H4 (cell line): ENCODE measurements at regions not wholly inside any gene's neighbourhood (a gene's known extent, or its start where the extent isn't known, plus 50 kb on each side); places are given as distances from the start of the nearest gene placed in this dataset.

Source experiments
- DNase-seq: peaks from one replicate; pipeline ENCODE4 v3.0.0-alpha.2; 2015; ENCODE audit warnings: low spot score

DNA sequence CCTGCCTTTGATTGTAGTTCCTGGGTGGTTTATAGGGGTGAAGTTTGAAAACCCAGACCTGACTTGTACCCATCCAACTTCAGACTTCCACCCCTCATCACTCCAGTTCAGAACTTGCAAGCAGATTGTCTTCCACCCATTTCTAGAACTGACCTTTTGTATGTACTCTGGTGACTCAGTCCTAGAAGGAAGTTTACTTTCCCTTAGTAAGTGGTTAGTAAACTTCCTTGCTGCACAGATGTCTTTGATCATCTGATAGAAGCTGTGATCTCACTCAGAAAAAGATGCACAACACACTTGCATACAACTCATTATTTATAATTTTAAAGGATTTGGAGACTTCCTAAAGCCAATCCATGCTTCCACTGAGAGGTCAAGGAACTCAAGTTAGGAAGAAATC lies 368.0 kb downstream of the MFSD1 start:
- peak; percentile 80 for DNase-seq

DNA sequence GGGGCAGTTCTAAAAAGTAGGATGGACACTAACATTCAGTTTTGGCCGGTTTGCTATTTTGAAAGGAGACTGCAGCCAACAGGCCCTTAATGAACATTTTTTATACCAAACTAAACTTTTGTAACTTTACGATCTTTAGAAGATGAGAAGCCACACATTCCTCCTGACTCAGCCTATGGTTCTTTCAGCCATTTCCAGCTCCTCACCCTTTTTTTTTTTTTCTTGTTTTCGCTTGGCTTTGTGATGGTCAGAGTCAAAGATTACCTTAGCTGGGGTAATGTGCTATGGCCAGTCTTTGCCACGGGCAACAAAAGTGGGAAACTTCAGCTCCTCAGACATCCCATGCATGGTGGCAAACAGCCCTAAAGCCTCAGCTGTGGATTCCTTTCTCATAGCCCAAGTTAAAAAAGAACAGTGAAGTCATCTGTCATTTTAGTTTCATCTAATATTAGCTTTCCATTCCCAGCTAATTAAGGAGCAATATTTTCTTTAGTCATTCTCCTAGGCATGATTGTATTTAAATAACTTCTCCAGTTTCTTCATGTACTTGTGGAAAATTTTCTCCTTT lies 368.7 kb downstream of the MFSD1 start:
- DNase-seq = no peak

DNA sequence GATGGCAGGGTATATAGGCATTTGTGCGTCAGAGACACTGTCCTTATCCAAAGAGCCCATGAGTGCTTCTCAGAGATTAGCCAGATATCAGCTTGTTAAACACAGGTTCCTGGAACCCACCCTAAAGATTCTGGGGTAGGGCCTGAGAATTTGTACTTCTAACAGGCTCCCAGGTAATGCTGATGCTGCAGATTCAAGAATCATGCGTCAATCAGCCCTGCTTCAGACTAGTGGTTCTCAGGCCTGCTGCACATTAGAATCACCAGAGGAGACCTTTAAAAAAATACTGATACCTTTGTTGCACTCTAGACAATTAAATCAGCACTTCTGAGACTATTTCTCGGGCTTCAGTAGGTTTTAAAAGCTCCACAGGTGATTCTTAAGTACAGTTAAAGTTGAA lies 369.5 kb downstream of the MFSD1 start:
- no peak for DNase-seq

DNA sequence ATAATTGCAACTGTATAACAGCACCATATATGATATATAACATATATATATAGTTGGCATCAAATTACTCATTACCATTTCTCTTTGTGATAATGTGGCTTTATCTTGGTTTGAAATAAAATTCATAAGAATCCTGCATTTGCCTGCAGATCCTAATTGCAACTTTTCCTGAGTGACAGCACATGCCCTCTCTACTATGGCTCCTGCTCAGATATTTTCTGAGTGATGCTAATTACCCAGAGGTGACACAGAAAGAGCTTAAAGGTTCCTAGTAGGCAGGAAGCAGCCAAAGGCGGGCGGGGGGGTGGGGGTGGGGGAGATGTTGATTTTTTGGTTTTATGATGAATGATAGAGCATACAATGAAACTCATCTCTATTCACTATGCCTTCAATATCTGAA lies 370.6 kb downstream of the MFSD1 start:
- DNase-seq = no peak

DNA sequence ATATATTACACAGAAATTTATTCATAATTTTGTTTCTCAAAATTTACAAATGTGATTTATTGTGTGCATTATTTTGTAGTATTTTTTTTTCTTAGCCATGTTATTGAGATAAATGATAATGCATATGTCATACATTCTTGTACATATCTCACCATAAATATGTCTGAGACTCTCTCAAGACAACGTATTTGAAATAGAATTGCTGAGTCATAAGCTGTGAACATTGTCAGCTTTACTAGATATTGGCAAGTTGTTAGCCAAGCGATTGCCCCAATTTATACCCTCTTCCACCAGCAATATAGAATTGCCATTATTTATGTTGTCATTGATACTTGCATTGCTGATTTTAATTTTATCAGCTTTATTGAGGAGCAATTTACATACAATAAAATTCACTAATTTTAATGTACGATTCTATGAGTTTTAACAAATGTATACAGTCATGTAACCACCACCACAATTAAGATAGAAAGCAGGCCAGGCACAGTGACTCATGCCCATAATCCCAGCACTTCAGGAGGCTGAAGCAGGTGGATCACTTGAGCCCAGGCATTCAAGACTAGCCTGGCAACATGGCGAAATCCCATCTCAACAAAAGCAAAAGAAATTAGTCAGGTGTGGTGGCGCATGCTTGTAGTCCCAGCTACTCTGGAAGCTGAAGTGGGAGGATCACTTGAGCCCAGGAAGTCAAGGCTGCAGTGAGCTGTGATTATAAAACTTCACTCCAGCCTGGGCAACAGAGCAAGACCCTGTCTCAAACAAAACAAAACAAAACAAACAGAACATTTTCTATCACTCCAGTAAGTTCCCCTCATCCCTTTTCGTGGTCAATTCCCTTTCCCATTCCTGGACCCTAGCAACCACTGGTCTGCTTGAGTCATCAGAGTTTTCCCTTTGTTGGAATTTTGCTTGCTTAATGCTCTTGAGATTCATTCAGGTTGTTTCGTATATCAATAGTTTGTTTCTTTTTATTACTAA lies 373.1 kb downstream of the MFSD1 start:
- peak; percentile 57 for DNase-seq

DNA sequence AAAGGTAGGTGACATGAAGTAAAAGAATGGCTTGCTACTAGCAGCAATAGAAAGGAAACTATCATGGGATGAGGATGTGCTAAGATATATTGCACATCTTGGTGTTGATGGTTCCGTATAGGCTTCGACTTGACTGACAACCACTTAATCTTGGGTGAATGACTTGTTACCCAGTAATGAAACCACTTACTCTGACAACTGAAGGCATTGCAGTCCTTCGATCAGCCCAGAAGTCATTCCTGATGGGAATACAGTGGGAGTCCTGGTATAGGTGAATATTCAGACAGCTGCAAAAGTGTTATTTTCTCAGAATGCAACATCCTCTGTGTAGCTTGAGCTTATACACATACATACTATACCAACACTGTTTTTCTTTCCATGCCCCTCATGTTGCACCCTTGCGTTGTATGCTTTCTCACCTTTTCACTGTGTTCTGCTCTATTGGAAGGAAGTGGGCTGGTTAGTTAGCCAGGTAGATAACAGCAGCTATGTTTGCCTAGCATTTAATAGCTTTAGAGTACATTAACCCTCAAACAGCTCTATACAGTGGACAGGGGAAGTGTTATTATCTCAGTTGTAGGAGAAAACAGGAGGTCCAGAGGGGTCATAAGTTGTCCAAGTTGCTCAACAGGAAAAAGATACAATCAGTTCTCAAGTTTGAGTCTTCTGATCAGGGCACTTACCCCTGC lies 376.5 kb downstream of the MFSD1 start:
- no peak for DNase-seq

DNA sequence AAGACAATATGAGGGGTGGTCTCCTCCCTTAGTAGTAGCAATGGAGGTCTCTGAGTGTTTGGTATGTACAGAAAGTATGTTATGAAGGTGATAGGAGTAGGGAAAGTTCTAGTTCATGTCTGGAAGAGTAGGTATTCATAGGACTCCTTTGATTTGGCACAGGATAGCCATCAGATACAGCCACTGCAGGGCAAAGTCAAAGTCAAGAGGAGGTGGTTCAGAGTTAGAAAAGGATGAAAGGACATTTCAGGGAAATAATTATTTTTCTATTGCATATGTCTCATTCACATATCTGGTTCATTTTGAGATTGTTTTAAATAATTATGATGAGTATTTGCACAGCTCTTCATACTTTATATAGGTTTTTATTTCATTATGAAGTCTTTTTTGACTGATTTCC lies 381.1 kb downstream of the MFSD1 start:
- no peak for DNase-seq

DNA sequence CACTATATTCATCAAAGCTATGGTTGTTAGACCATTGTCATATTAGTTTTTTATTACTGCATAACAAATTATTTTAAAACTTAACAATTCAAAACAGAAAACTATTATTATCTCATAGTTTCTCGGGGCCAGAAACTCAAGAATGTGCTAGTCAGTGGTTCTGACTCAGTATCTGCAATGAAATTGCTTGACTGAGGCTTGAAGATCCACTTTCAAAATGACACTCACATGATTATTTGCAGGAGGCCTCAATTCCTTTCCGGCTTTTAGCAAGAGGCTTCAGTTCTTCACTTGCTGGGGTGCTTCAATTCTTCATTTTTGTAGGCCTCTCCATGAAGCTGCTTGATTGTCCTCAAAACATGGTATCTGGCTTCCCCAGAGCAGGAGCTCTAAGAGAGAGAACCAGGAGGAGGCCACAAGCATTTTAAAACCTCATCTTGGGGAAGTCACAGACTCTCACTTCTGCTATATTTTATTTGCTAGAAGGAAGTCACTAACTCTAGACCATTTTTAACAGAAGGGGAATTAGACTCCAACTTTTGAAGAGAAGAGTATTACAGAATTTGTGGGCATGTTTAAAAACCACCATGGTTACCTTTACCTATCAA lies 383.7 kb downstream of the MFSD1 start:
- DNase-seq = no peak

DNA sequence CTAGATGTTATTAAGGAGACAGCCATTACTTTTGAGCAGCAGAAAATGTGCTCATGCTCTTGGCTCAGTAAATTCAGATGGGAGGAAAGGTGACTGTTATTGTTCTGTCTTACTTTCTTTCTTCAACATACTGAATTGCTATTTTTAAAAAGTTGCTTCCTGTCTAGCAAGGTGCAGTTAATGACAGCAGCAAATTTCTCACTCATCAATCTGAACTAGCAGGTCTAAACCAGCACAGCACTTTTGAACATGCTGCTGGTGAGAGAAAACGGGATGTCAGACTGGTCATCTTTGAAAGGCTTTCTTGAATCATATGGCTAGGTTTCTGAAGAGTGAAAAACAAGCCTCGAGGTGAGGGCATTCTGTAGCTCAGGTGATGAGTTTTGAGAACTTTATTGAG lies 384.7 kb downstream of the MFSD1 start:
- no peak for DNase-seq

DNA sequence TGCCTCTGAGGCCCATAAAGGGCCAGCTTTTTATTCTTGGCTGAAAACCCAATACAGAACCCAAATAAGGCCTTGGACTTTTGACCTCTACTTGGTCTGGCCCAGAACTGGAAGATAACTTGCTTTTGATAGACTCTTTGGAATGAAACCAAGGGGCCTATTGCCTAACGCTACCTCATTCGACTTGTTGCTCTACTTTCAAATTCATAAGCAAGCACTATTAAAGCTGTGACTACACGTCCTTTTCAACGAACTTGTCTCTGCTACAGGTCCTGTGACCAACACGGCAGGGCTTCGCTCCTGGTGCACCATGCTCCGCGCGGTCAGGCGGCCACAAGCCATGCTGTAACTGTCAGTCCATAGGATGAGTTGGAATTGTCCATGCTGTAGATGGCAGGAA lies 385.4 kb downstream of the MFSD1 start:
- no peak for DNase-seq

DNA sequence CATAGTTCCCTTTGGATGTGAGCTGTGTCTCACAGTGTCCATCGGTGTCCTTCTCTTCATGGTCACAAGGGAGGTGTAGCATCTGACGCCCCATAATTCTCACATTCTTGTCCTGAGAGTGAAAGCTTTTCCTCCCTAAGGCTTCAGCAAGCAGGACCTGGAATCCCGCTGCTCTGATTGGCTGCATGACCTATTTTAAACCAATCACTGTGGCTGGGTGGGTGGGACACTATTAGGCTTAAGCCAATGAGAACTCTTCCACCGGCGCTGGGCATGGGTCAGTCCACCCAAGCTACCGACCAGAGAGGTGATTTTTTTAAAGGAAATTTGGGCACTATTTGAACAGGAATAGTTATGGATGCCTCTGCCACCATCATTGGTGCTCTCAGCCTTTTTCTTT lies 385.9 kb downstream of the MFSD1 start:
- no peak for DNase-seq

DNA sequence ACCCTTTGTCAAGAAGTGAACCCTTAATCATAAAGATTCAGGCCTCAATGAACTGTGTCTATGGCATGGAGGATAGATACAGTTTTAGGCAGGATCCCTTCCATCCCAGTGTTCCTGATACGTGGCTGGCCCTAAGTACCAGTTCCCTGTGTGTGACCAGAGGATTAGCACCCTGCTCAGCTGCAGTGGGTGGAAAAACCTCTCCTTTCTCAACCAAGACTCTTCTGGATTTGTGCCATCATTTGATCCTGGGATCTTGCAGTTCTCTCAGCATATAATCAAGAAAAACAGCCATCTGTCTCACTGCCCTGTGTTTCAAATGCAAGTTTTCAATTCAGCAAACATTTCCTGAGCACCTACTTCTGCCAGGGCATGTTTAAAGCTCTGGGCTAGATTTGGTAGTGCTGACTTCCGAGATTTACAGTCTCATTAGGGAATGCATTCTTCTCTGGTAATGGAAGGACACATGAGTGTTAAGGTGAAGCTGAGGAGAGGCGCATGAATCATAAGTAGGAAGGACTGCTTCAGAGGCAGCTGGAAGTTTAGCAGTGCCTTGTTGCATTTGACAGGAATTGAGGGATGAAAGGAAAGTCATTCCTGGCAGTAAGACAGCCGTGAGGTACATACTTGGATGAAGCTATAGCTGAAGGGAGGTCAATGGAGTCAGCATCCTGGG lies 388.3 kb downstream of the MFSD1 start:
- DNase-seq = no peak

DNA sequence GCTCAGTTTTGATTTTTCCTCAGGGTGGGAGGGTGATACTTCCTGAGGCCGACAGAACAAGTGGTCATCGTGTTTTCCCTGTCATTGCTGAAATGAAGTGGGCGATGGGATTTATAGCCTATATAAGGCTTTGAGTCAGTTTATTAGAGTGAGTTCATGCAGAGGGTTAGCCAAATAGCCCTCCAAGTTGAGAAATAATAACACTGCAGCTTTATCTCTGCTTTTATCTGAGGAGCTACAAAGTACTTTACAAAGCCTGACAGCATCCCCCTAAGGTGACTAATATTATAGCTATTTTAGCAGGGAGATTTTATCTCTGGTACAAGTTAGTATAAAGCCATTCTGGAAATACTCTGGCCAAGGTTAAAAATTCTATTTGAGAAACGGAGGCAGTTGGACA lies 389.6 kb downstream of the MFSD1 start:
- DNase-seq = no peak

DNA sequence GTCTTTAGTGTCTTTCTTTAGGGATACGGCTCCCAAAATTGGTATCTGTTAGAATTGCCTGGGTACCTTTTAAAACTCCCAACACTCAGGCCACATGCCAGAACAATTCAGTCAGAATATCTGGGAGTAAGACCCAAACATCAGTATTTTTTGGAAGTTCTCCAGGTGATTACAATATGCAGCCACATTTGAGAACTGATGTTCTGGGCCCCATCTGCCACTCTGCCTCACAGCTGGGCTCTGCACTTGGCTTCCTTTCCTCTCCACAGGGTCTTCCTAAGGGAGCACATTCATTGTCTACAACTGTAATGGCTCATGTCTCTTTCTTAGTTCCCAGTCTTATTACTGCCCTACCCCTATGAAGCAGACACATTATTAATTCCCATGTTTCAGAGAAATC lies 394.5 kb downstream of the MFSD1 start:
- no peak for DNase-seq

DNA sequence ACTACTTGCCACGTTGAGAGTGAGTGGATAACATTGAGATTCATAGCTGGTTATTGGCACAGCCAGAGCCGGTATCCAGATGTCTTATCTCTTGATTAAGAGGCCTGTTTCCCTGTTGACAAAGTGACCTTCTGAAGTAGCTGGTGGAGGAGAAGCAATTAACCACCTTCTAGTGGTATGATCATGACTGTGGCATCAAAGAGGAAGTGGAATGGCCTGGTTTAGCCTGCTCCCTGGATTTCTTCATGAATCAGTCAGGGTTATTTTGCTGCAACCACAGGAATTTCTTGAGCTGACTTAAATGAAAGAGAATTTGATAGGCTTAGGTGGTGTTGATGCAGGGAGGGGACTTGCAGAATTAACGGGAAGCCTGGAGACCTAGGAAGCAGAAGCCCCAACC lies 398.3 kb downstream of the MFSD1 start:
- peak; percentile 89 for DNase-seq

DNA sequence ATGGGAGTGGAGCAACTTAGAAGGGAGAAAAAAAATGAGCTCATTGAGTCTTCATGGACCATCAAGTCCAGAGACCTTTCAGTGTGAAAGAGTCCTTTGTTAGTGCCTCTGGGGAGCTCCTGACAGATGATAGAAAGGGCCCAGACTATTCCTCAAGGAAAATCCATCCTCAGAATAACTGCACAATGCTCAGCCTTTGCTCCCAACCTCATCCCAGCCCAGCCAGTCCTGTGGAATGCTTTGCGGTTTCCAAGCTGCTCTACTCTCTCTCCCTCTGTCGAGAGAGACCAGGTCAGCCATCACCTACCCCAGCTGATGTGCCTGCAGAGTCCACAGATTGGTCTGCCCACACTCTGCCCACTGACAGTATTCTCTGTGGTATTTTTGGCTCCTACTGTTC lies 406.2 kb downstream of the MFSD1 start:
- DNase-seq = no peak

DNA sequence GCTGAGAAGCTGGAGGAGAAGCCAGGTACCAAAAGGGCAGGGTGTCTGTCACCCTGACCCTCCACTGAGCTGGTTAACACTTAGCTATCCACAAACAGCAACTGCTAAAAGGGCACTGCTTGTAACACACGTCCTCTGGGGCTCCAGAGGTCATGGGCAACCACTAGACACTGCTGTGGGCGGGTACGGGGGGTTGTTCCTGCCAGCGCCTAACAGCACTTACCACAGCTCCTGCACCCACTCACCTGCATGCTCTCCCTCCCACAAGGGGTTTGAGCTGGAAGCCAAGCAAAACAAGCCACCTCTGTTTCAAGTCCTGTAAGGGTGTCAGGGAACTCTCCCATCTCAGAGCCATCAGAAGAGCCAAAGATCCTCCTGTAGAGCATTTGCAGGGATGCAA lies 407.6 kb downstream of the MFSD1 start:
- DNase-seq = no peak

DNA sequence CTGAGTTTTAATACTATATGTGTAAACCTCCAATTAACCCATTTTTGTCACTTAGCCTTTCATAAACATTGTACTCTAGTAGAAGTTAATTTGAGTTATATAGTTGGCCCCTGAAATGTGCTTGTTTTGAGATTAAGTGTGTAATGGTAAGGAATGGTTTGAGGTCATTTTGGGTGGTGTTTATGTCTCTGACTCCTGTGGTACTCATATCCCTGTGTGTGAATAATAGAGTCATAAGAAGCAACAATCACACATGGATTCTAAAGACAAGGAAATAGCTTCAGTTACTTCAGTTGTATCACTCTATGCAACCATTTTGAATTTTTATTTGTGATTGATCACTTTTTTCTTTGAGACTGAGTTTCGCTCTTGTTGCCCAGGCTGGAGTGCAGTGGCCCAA lies 408.5 kb downstream of the MFSD1 start:
- DNase-seq = no peak

DNA sequence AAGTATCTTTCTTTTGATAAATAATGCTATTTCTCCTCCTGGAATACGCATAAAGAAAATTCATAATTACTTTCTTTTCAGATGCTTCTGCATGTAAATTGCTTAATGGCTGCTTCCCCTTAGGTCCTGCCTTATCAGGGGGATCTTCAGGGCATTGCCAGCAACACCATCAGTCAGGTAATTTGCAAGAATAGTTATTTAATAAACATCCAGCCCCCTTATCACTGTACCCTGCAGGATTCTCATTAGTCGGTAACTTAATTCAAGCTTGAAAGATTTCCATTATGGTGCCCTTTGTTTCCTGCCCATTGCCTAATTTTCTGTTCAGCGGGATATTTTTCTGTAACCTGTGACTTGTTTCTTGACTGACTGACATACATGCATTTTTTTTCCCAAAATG lies 414.5 kb downstream of the MFSD1 start:
- no peak for DNase-seq

DNA sequence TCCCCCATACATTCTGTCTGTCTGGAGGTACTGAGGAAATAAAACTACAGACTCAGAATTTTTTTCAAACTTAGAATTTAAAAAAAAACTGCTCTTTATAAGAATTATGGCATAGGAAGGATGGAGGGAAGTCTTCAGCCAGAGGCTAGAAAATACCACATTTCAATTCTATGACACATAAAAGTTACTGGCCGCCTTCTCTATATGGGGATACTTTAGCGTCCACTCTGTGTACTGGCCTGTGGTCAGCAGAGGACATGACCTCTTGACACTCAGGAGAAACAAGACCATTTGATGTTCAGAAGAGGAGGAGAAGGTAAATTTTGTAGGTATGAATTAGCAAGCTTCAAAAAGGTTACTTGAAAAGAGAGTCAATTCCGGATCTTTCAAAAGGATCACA lies 417.4 kb downstream of the MFSD1 start:
- DNase-seq = no peak

DNA sequence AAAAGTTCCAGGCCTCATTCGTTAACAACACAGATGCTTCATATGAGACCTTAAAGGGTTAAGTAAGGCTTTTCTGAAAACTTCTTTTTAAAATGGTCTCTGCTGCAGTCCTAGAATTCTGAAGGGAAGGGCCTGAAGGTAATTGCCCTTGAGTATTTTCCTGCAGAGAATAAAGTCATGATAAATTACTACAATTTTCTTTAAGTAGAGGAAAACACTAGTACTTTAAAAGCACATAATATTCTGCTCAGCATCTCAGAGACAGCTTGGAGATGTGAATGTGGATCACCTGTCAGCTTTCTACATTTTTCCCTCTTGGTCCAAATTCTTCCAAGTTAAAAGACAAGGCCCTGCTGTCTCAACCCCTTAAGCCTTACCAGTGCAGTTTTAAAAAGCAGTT lies 419.5 kb downstream of the MFSD1 start:
- no peak for DNase-seq

DNA sequence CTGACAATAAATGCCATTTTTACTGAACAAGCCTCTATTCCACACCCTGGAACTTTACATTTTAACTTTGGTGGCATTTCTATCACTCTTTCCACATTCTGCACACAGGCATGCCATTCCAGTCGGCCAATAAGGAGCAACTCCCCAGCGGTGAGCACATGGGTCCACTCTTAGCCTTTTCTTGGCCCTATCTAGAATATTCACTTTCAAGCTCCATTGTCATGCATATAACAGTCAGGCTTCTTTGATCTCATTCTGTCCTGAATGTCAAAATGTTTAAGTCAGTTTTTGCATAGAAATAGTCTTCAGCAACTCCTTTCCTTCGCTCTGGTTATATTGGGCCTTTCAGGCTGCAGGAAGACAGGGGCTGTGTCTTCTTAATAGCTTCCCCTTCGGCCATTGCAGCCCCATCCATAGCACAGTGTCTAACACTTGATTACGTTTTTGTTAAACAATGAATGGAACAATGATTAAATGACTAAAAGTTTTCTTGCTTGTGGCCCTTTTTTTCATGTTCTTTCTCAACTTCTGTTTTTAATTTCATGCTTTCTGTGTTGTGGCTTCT lies 427.3 kb downstream of the MFSD1 start:
- DNase-seq = no peak
